ENCODE measurements at regions not wholly inside any gene's neighbourhood (a gene's known extent, or its start where the extent isn't known, plus 50 kb on each side); places are given as distances from the start of the nearest gene placed in this dataset.

GRCh38 chr4:14317351-14317750 lies 684.9 kb upstream of the CPEB2 start:
- TF ChIP-seq, protein P1, sequence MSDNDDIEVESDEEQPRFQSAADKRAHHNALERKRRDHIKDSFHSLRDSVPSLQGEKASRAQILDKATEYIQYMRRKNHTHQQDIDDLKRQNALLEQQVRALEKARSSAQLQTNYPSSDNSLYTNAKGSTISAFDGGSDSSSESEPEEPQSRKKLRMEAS (IDR thresholded peaks at IDR 0.05) = no peak
- TF ChIP-seq EGR1 (IDR thresholded peaks at IDR 0.05; ENCODE audit: low read depth in 2 of 2) (no peak), TAF1 (conservative IDR thresholded peaks at IDR 0.05) (no peak), CTCF (IDR thresholded peaks at IDR 0.05; ENCODE audit: low read depth, low read length, missing input control) (no peak), YY1 (IDR thresholded peaks at IDR 0.05) (no peak), RAD21 (IDR thresholded peaks at IDR 0.05) (no peak), SP1 (IDR thresholded peaks at IDR 0.05) (no peak), GABPA (IDR thresholded peaks at IDR 0.05 in 1 of 2, conservative IDR thresholded peaks at IDR 0.05 in 1 of 2) (no peak), ZBTB33 (IDR thresholded peaks at IDR 0.05) (no peak), ATF3 (IDR thresholded peaks at IDR 0.05) (no peak), HNF4A (conservative IDR thresholded peaks at IDR 0.05) (no peak), JUND (IDR thresholded peaks at IDR 0.05) (no peak)
- TF ChIP-seq, protein P2, sequence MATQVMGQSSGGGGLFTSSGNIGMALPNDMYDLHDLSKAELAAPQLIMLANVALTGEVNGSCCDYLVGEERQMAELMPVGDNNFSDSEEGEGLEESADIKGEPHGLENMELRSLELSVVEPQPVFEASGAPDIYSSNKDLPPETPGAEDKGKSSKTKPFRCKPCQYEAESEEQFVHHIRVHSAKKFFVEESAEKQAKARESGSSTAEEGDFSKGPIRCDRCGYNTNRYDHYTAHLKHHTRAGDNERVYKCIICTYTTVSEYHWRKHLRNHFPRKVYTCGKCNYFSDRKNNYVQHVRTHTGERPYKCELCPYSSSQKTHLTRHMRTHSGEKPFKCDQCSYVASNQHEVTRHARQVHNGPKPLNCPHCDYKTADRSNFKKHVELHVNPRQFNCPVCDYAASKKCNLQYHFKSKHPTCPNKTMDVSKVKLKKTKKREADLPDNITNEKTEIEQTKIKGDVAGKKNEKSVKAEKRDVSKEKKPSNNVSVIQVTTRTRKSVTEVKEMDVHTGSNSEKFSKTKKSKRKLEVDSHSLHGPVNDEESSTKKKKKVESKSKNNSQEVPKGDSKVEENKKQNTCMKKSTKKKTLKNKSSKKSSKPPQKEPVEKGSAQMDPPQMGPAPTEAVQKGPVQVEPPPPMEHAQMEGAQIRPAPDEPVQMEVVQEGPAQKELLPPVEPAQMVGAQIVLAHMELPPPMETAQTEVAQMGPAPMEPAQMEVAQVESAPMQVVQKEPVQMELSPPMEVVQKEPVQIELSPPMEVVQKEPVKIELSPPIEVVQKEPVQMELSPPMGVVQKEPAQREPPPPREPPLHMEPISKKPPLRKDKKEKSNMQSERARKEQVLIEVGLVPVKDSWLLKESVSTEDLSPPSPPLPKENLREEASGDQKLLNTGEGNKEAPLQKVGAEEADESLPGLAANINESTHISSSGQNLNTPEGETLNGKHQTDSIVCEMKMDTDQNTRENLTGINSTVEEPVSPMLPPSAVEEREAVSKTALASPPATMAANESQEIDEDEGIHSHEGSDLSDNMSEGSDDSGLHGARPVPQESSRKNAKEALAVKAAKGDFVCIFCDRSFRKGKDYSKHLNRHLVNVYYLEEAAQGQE (IDR thresholded peaks at IDR 0.05) = no peak

Data from liver (tissue), 3 donors.